Liver (tissue), 3 donors: ENCODE measurements at regions not wholly inside any gene's neighbourhood (a gene's known extent, or its start where the extent isn't known, plus 50 kb on each side); places are given as distances from the start of the nearest gene placed in this dataset.

Source experiments
- RAD21 ChIP-seq, 2 donors: IDR thresholded peaks; 2 replicates each; pipeline ENCODE4 v1.6.1; 2016; ENCODE audit warnings: antibody characterized with exemption in 2 of 2, mild to moderate bottlenecking in 2 of 2
- SP1 ChIP-seq: IDR thresholded peaks from 2 replicates; pipeline ENCODE4 v1.6.1; 2018; ENCODE audit warnings: antibody characterized with exemption, mild to moderate bottlenecking
- TF ChIP-seq, protein P1 (sequence below): fragments of 150-350 bp; IDR thresholded peaks from 2 replicates; pipeline ENCODE4 v1.5.1; 2017; ENCODE audit warnings: improper control_type of control experiment, low read depth, low read length; ENCODE audit not compliant: missing input control
- TF ChIP-seq, protein P2 (sequence below): IDR thresholded peaks from 2 replicates; pipeline ENCODE4 v1.6.1; 2016; ENCODE audit warnings: antibody characterized with exemption
- donor health status: healthy.
- donor health status: healthy.

DNA sequence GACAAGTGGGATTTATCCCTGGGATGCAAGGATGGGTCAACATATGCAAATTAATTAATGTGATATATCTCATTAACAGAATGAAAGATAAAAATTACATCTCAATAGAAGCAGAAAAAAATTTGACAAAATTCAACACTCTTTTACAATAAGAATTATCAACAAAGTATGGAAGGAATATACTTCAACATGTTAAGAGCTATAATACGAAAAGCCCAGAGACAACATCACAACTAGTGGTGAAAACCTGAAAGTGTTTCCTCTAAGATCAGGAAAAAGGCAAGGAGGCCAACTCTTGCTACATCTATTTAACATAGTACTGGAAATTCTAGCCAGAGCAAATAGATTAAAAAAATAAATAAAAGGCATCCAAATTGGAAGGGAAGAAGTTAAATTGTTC, 970.0 kb upstream of the POT1 start:
- TF ChIP-seq, protein P1, sequence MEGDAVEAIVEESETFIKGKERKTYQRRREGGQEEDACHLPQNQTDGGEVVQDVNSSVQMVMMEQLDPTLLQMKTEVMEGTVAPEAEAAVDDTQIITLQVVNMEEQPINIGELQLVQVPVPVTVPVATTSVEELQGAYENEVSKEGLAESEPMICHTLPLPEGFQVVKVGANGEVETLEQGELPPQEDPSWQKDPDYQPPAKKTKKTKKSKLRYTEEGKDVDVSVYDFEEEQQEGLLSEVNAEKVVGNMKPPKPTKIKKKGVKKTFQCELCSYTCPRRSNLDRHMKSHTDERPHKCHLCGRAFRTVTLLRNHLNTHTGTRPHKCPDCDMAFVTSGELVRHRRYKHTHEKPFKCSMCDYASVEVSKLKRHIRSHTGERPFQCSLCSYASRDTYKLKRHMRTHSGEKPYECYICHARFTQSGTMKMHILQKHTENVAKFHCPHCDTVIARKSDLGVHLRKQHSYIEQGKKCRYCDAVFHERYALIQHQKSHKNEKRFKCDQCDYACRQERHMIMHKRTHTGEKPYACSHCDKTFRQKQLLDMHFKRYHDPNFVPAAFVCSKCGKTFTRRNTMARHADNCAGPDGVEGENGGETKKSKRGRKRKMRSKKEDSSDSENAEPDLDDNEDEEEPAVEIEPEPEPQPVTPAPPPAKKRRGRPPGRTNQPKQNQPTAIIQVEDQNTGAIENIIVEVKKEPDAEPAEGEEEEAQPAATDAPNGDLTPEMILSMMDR = no peak
- TF ChIP-seq SP1 = no peak
- TF ChIP-seq, protein P2, sequence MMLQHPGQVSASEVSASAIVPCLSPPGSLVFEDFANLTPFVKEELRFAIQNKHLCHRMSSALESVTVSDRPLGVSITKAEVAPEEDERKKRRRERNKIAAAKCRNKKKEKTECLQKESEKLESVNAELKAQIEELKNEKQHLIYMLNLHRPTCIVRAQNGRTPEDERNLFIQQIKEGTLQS = no peak
- no peak for TF ChIP-seq RAD21 (IDR thresholded peaks at IDR 0.05)
